ENCODE measurements at regions not wholly inside any gene's neighbourhood (a gene's known extent, or its start where the extent isn't known, plus 50 kb on each side); places are given as distances from the start of the nearest gene placed in this dataset.

GRCh38 chr4:132710971-132711370 lies 438.1 kb upstream of the PCDH10 start:
- TF ChIP-seq POLR2AphosphoS5 (IDR thresholded peaks at IDR 0.05) (no peak), POLR2A (IDR thresholded peaks at IDR 0.05) (no peak), CTCF (IDR thresholded peaks at IDR 0.05 in 8 of 11, conservative IDR thresholded peaks at IDR 0.05 in 3 of 11) (no peak)
- H3K4me1 ChIP-seq: no peaks in the 10 kb centered on the region
- no peak overlapping the region for H3K27ac ChIP-seq
- no peaks in the 10 kb centered on the region for H3K27me3 ChIP-seq (replicated peaks in 1 of 7)
- no peak for DNase-seq
- intact Hi-C loops (cut with DNase I; ENCODE audit: low total_unique reads): no loop called here
- H3K4me3 ChIP-seq: no peak overlapping the region
- 89 to 94% (median 93%) methylated on average over 2 of the region's 2 CpGs for WGBS, 5 donors
- H3K36me3 ChIP-seq: no peaks in the 10 kb centered on the region
- H3K9me3 ChIP-seq: peaks cover 0 to 9% (median 0%) of the 10 kb centered on the region in 8 donors

- WGBS, 5 donors: 85 to 93% (median 91%) methylated on average over 3 of the region's 3 CpGs
Observed at GRCh38 chr4:132737344-132737743, 411.8 kb upstream of the PCDH10 start.

GRCh38 chr4:132759199-132759780 lies 389.8 kb upstream of the PCDH10 start:
- TF ChIP-seq POLR2A (IDR thresholded peaks at IDR 0.05) (no peak), POLR2AphosphoS5 (IDR thresholded peaks at IDR 0.05) (no peak), CTCF (IDR thresholded peaks at IDR 0.05 in 8 of 11, conservative IDR thresholded peaks at IDR 0.05 in 3 of 11) (no peak)
- no peak for DNase-seq
- intact Hi-C loops (cut with DNase I; ENCODE audit: low total_unique reads): no loop called here
- Histone ChIP-seq H3K4me1 (no peaks in the 10 kb centered on the region), H3K27me3 (replicated peaks in 1 of 7) (no peaks in the 10 kb centered on the region), H3K9me3 (no peaks in the 10 kb centered on the region), H3K36me3 (no peaks in the 10 kb centered on the region), H3K27ac (no peak overlapping the region), H3K4me3 (no peak overlapping the region)

More at GRCh38 chr4:132737344-132737743, 411.8 kb upstream of the PCDH10 start:
- H3K36me3 ChIP-seq: no peaks in the 10 kb centered on the region
- intact Hi-C loops (cut with DNase I; ENCODE audit: low total_unique reads): no loop called here
- H3K4me1 ChIP-seq: no peaks in the 10 kb centered on the region
- H3K4me3 ChIP-seq: no peak overlapping the region
- no peaks in the 10 kb centered on the region for H3K27me3 ChIP-seq (replicated peaks in 1 of 7)
- no peak for DNase-seq
- H3K9me3 ChIP-seq: peaks cover 0 to 8% (median 0%) of the 10 kb centered on the region in 8 donors
- no peak for TF ChIP-seq POLR2AphosphoS5 (IDR thresholded peaks at IDR 0.05)
- no peak for TF ChIP-seq POLR2A (IDR thresholded peaks at IDR 0.05)
- TF ChIP-seq CTCF (IDR thresholded peaks at IDR 0.05 in 8 of 11, conservative IDR thresholded peaks at IDR 0.05 in 3 of 11): no peak
- H3K27ac ChIP-seq: no peak overlapping the region

- no peaks in the 10 kb centered on the region for H3K27me3 ChIP-seq (replicated peaks in 1 of 7)
- no peak overlapping the region for H3K27ac ChIP-seq
- 63 to 87% (median 70%) methylated on average over 2 of the region's 2 CpGs for WGBS, 5 donors
- no peak for DNase-seq
- H3K4me3 ChIP-seq: no peak overlapping the region
- H3K4me1 ChIP-seq: no peaks in the 10 kb centered on the region
- H3K36me3 ChIP-seq: no peaks in the 10 kb centered on the region
- intact Hi-C loops (cut with DNase I; ENCODE audit: low total_unique reads): no loop called here
- no peaks in the 10 kb centered on the region for H3K9me3 ChIP-seq
- TF ChIP-seq POLR2A (IDR thresholded peaks at IDR 0.05) (no peak), POLR2AphosphoS5 (IDR thresholded peaks at IDR 0.05) (no peak), CTCF (IDR thresholded peaks at IDR 0.05 in 8 of 11, conservative IDR thresholded peaks at IDR 0.05 in 3 of 11) (no peak)
Observed at GRCh38 chr4:132763465-132763864, 385.6 kb upstream of the PCDH10 start.

Measured in spleen (tissue), 11 donors.